ENCODE measurements at regions not wholly inside any gene's neighbourhood (a gene's known extent, or its start where the extent isn't known, plus 50 kb on each side); places are given as distances from the start of the nearest gene placed in this dataset.

DNA sequence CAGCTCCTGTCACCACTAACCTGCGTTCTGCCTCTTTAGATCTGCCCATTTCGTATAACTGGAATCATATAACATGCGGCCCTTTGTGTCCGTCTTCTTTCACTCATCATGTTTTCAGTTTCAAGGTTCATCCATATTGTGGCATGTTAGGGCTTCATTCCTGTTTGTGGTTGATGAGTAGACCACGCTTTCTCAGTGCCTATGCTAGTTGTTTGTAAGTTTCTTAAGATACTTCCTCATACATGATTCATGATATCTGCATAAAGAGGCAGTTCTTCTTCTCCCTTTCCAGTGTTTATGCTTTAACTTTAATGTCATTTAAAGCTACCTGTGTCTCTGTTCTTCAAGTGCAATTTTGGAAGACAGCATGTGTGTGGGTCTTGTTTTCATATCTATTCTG lies 79.5 kb upstream of the FAM20C start:
- TF ChIP-seq REST (IDR thresholded peaks at IDR 0.05; ENCODE audit: low read depth) (no peak), EGR1 (IDR thresholded peaks at IDR 0.05; ENCODE audit: low read depth) (no peak), SIN3A (IDR thresholded peaks at IDR 0.05; ENCODE audit: low read depth) (no peak), SP1 (IDR thresholded peaks at IDR 0.05; ENCODE audit: low read depth) (no peak), CTCF (IDR thresholded peaks at IDR 0.05 in 2 of 3, conservative IDR thresholded peaks at IDR 0.05 in 1 of 3; ENCODE audit: borderline replicate concordance in 1 of 3, insufficient read depth in 1 of 3, low read depth in 2 of 3, low read length in 2 of 3) (no peak), EZH2 (IDR thresholded peaks at IDR 0.05) (no peak), EZH2phosphoT487 (IDR thresholded peaks at IDR 0.05; ENCODE audit: borderline replicate concordance) (no peak), CEBPB (IDR thresholded peaks at IDR 0.05; ENCODE audit: low read depth) (no peak), POLR2A (IDR thresholded peaks at IDR 0.05; ENCODE audit: borderline replicate concordance, extremely low read depth, insufficient read depth, insufficient read length) (no peak), POLR2AphosphoS5 (IDR thresholded peaks at IDR 0.05; ENCODE audit: low read depth, low read length) (no peak), ZBTB33 (IDR thresholded peaks at IDR 0.05; ENCODE audit: extremely low read depth, insufficient replicate concordance, low read length) (no peak)
